DMS53 (cell line): ENCODE measurements at regions not wholly inside any gene's neighbourhood (a gene's known extent, or its start where the extent isn't known, plus 50 kb on each side); places are given as distances from the start of the nearest gene placed in this dataset.
A peak's percentile ranks its signal among the peaks of the same experiment; 100 is the strongest.

Experiments
- DNase-seq: peaks from one replicate; lab custom pipeline; 2025; lab: John Stamatoyannopoulos, UW

DNA sequence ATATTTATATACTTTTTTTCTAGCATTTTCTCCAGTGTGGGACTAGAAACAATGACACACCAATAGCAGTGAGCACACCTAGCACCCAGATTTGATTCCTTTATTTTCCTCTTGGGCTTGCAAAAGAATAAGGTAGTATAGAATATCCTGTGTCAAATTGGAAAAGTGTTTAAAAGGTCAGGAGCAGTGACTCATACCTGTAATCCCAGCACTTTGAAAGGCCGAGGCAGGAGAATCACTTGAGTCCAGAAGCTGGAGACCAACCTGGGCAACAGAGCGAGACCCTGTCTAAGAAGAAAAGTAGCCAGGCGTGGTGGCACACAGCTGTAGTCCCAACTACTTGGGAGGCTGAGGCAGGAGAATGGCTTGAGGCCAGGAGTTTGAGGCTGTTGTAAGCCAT is 53.8 kb upstream of the SGPP1 start:
- peak; percentile 60 for DNase-seq

DNA sequence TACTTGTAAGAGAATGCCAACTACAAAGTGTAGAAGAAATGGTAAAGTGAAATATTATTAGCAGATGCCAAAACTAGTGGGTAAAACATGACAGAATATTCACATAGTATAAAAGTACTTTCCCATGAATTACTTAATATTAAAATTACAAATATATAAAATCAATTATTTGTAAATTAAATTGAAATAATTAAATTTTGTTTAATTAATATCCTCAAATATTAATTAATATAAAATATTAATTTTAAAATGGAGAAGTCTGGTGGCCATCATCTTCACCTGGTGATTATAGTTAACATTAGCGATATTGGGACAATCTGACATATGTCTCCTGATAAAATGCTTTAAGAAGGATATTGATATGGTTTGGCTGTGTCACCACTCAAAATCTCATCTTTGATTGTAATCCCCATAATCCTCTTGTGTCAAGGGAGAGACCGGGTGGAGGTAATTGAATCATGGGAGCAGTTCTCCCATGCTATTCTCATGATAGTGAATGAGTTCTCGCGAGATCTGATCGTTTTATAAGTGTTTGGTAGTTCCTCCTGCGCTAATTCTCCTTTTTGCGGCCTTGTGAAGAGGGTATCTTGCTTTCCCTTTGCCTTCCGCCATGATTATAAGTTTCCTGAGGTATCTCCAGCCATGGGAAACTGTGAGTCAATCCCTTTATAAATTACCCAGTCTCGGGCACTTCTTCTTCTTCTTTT is 55.0 kb upstream of the SGPP1 start:
- DNase-seq = no peak

DNA sequence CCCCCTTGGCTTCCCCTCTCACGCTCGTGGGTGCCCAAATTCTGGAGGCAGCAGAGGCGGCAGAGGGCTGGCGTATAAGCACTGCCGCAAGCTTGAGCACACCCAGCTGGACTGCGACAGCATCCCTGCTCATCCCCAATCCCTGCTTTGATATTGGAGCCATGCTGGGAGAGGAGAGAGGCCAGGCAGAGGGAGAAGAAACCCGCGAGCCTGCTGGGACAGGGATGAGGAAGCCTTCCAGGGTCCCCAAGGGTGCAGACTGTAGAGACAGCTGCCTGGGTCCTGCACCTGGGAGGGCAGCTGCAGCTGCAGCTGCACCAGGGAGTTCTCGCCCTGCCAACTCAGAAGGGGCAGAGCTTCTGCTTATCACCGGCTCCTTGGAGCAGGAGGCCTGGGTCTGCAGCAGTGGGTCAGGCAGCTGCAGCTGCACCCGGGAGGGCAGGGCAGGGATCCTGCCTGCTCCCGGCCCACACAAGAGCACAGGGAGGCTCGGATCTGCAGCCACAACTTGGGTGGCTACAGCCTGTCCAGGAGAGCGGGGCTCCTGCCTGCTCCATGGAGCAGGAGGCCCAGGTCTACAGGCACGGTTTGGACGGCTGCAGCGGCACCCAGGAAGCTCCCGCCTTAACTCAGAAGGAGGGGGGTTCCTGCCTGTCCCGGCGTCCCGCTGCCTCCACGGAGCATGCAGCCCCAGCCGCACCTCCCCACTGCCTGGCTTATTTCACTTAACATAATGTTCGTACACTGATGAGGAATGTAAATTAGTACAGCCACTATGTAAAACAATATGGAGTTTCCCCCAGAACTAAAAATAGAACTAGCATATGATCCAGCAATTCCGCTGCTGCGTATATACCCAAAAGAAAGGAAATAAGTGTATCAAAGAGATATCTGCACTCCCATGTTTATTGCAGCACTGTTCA is 60.4 kb upstream of the SGPP1 start:
- DNase-seq = no peak

- no peak for DNase-seq
These were observed 59.4 kb upstream of the SYNE2 start for GRCh38 chr14:63793376-63793775.

- peak; percentile 11 for DNase-seq
These were observed 57.3 kb upstream of the SYNE2 start for GRCh38 chr14:63795532-63795931.

- no peak for DNase-seq
These were observed 52.7 kb upstream of the SYNE2 start for GRCh38 chr14:63800083-63800482.

DNA sequence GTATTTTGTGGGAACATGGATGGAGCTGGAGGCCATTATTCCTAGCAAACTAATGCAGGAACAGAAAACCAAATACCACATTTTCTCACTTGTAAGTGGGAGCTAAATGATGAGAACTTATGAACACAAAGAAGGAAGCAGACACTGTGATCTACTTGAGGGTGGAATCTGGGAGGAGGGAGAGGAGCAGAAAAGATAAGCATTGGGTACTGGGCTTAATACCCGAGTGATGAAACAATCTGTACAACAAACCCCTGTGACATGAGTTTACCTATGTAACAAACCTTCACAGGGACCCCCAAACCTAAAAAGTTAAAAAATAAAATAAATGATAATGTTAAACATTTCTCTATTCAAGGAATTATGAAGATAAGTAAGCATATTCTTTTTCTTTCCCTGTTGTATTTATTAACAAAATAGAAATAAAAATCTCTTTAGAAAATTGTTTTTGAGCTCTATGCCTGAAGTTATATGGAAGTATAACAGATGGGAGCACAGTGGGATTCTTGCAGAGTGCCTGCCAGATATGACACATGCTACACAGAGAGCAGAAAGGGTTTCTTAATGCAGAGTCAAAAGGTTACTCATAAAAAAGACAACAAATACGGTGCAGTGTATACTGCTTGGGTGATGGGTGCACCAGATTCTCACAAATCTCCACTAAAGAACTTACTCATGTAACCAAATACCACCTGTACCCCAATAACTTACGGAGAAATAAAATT is 52.0 kb upstream of the SYNE2 start:
- DNase-seq = no peak
